HCT116 (cell line): ENCODE measurements at regions not wholly inside any gene's neighbourhood (a gene's known extent, or its start where the extent isn't known, plus 50 kb on each side); places are given as distances from the start of the nearest gene placed in this dataset.

Experiments
- ATAC-seq: fragments of 200-7000 bp; cut with Tn5 transposase; 2 replicates; pipeline ENCODE4 v1.9.1; 2020; ENCODE audit warnings: mild to moderate bottlenecking, moderate library complexity
- BruUV-seq: library from RNA; stranded (reverse); fragments of 400-500 nt; replicated peaks from 2 replicates; lab custom pipeline; 2021; lab: Mats Ljungman, UMichigan
- CTCF ChIA-PET: fragments of 300-600 bp; sonication (Branson Sonifier 250); formaldehyde crosslinking; loops from one replicate; lab custom pipeline; 2021; ENCODE audit warnings: antibody characterized with exemption; lab: Charles Lee
- POLR2A ChIA-PET: fragments of 300-600, 350-600 bp; sonication (Branson Sonifier 250); formaldehyde crosslinking; loops from one replicate; lab custom pipeline; 2021; ENCODE audit warnings: antibody characterized with exemption; lab: Charles Lee
- RAD21 ChIA-PET, 2 experiments: fragments of 300-600 bp; sonication (Branson Sonifier 250); formaldehyde crosslinking; loops; one replicate each; lab custom pipeline; 2023; ENCODE audit warnings: low total read pairs in 2 of 2; ENCODE audit not compliant: uncharacterized antibody in 2 of 2, unreplicated experiment in 2 of 2, low non-redundant PET in 1 of 2; lab: Charles Lee
- DNase-seq: peaks from one replicate; pipeline ENCODE4 v3.0.0-alpha.2; 2010; ENCODE audit warnings: low read depth, low spot score
- H2AFZ ChIP-seq: fragments of 200-600 bp; shearing (Covaris generic), sonication (generic); 2 replicates; pipeline ENCODE4 v1.6.1; 2017; ENCODE audit warnings: low read depth, mixed run types, mixed read lengths, antibody characterized with exemption, low read length; ENCODE audit not compliant: poor library complexity, severe bottlenecking
- H3K27ac ChIP-seq: 2 replicates; pipeline ENCODE4 v1.5.1; 2012; ENCODE audit warnings: low read depth, low read length
- H3K27me3 ChIP-seq: fragments of 200-600 bp; sonication (generic); 2 replicates; pipeline ENCODE4 v1.6.1; 2016; ENCODE audit warnings: mixed run types, low read length, mixed read lengths; ENCODE audit not compliant: insufficient read depth
- H3K36me3 ChIP-seq, 2 experiments: fragments of 200-500 bp in 1 of 2; fragments of 200-600 bp in 1 of 2; sonication (Bioruptor generic) in 1 of 2; sonication (generic) in 1 of 2; 2 replicates each; pipeline versions ENCODE4 v1.5.1 to v1.6.1; 2014 to 2016; ENCODE audit warnings: low read length in 2 of 2, inconsistent platforms in 1 of 2, mixed read lengths in 1 of 2, mixed run types in 1 of 2; ENCODE audit not compliant: insufficient read depth in 2 of 2, control insufficient read depth in 1 of 2
- H3K4me1 ChIP-seq, 2 experiments: fragments of 200-600 bp in 1 of 2; sonication (generic) in 1 of 2; 2 replicates each; pipeline versions ENCODE4 v1.5.1 to v1.6.1; 2012 to 2017; ENCODE audit warnings: low read length in 2 of 2, inconsistent platforms in 1 of 2, mild to moderate bottlenecking in 1 of 2, mixed read lengths in 1 of 2, mixed run types in 1 of 2, moderate library complexity in 1 of 2; ENCODE audit not compliant: insufficient read depth in 2 of 2, control insufficient read depth in 1 of 2
- H3K4me2 ChIP-seq: fragments of 200-600 bp; sonication (generic); 2 replicates; pipeline ENCODE4 v1.6.1; 2017; ENCODE audit warnings: mixed run types, low read length, mixed read lengths
- H3K4me3 ChIP-seq, 2 experiments: fragments of 200-600 bp in 1 of 2; sonication (generic) in 1 of 2; replicated peaks in 1 of 2; 2 replicates each; pipeline ENCODE4 v1.5.1; 2011 to 2016; ENCODE audit warnings: low read length in 2 of 2, control low read depth in 1 of 2, low read depth in 1 of 2, mild to moderate bottlenecking in 1 of 2, mixed read lengths in 1 of 2, mixed run types in 1 of 2
- H3K79me2 ChIP-seq: fragments of 200-600 bp; sonication (generic); 2 replicates; pipeline ENCODE4 v1.6.1; 2017; ENCODE audit warnings: mild to moderate bottlenecking, mixed run types, low read length, moderate library complexity, mixed read lengths; ENCODE audit not compliant: insufficient read depth
- H3K9ac ChIP-seq: fragments of 200-600 bp; sonication (generic); 2 replicates; pipeline ENCODE4 v1.6.1; 2016; ENCODE audit warnings: low read length, mixed read lengths
- H3K9me2 ChIP-seq: fragments of 200-600 bp; sonication (generic), shearing (Covaris generic); 2 replicates; pipeline ENCODE4 v1.6.1; 2017; ENCODE audit warnings: mixed run types, mild to moderate bottlenecking, moderate library complexity; ENCODE audit not compliant: insufficient read depth
- H3K9me3 ChIP-seq, 2 experiments: fragments of 200-500 bp in 1 of 2; fragments of 200-600 bp in 1 of 2; sonication (Bioruptor generic) in 1 of 2; sonication (generic) in 1 of 2; 2 replicates each; pipeline ENCODE4 v1.6.1; 2014 to 2017; ENCODE audit warnings: low read length in 2 of 2, mixed read lengths in 2 of 2, inconsistent platforms in 1 of 2, low read depth in 1 of 2, mild to moderate bottlenecking in 1 of 2, mixed run types in 1 of 2, moderate library complexity in 1 of 2; ENCODE audit not compliant: control insufficient read depth in 1 of 2, insufficient read depth in 1 of 2
- H4K20me1 ChIP-seq: fragments of 200-600 bp; sonication (generic), shearing (Covaris generic); 2 replicates; pipeline ENCODE4 v1.6.1; 2017; ENCODE audit warnings: mixed run types, mild to moderate bottlenecking, moderate library complexity; ENCODE audit not compliant: insufficient read depth
- ATF3 ChIP-seq: IDR thresholded peaks from 2 replicates; pipeline ENCODE4 v1.6.1; 2012
- CBX3 ChIP-seq: IDR thresholded peaks from 2 replicates; pipeline ENCODE4 v1.6.1; 2012; ENCODE audit warnings: low read depth
- CEBPB ChIP-seq: IDR thresholded peaks from 2 replicates; pipeline ENCODE4 v1.6.1; 2012; ENCODE audit warnings: low read depth
- CTCF ChIP-seq, 3 experiments: fragments of 200-600 bp in 1 of 3; sonication (generic) in 1 of 3; IDR thresholded peaks in 2 of 3; conservative IDR thresholded peaks in 1 of 3; 2 replicates each; pipeline ENCODE4 v1.5.1; 2012 to 2017; ENCODE audit warnings: low read depth in 2 of 3, low read length in 2 of 3, antibody characterized with exemption in 1 of 3, borderline replicate concordance in 1 of 3, control low read depth in 1 of 3, mild to moderate bottlenecking in 1 of 3, mixed read lengths in 1 of 3, mixed run types in 1 of 3, moderate library complexity in 1 of 3; ENCODE audit not compliant: insufficient read depth in 1 of 3
- EGR1 ChIP-seq: IDR thresholded peaks from 2 replicates; pipeline ENCODE4 v1.6.1; 2012; ENCODE audit warnings: low read depth
- ELF1 ChIP-seq: IDR thresholded peaks from 2 replicates; pipeline ENCODE4 v1.6.1; 2012; ENCODE audit warnings: low read depth, borderline replicate concordance
- EZH2phosphoT487 ChIP-seq: fragments of 200-600 bp; IDR thresholded peaks from 2 replicates; pipeline ENCODE4 v1.6.1; 2018; ENCODE audit warnings: antibody characterized with exemption, borderline replicate concordance
- JUND ChIP-seq: IDR thresholded peaks from 2 replicates; pipeline ENCODE4 v1.6.1; 2012
- MAX ChIP-seq: IDR thresholded peaks from 2 replicates; pipeline ENCODE4 v1.6.1; 2012
- POLR2A ChIP-seq: IDR thresholded peaks from 2 replicates; pipeline ENCODE4 v1.7.0; 2011; ENCODE audit warnings: borderline replicate concordance; ENCODE audit not compliant: insufficient read depth, insufficient read length; ENCODE audit errors: extremely low read depth
- POLR2AphosphoS5 ChIP-seq: IDR thresholded peaks from 2 replicates; pipeline ENCODE4 v1.6.1; 2011; ENCODE audit warnings: mild to moderate bottlenecking, low read depth, low read length, moderate library complexity
- RAD21 ChIP-seq: IDR thresholded peaks from 2 replicates; pipeline ENCODE4 v1.6.1; 2012; ENCODE audit warnings: low read depth, mild to moderate bottlenecking
- REST ChIP-seq: IDR thresholded peaks from 2 replicates; pipeline ENCODE4 v1.6.1; 2012; ENCODE audit warnings: low read depth
- SIN3A ChIP-seq: IDR thresholded peaks from 2 replicates; pipeline ENCODE4 v1.6.1; 2012; ENCODE audit warnings: low read depth
- SP1 ChIP-seq: IDR thresholded peaks from 2 replicates; pipeline ENCODE4 v1.6.1; 2012; ENCODE audit warnings: low read depth
- SRF ChIP-seq: IDR thresholded peaks from 2 replicates; pipeline ENCODE4 v1.6.1; 2012; ENCODE audit warnings: low read depth
- YY1 ChIP-seq: IDR thresholded peaks from 2 replicates; pipeline ENCODE4 v1.6.1; 2011; ENCODE audit warnings: low read length, low read depth, moderate library complexity, mild to moderate bottlenecking; ENCODE audit not compliant: insufficient replicate concordance; ENCODE audit errors: extremely low read depth
- ZBTB33 ChIP-seq: IDR thresholded peaks from 2 replicates; pipeline ENCODE4 v1.6.1; 2011; ENCODE audit warnings: mild to moderate bottlenecking, low read length, moderate library complexity; ENCODE audit not compliant: insufficient replicate concordance; ENCODE audit errors: extremely low read depth
- ZNF274 ChIP-seq: fragments of 200-500 bp; sonication (Bioruptor generic); IDR thresholded peaks from 2 replicates; pipeline ENCODE4 v1.6.1; 2014; ENCODE audit warnings: mild to moderate bottlenecking, low read depth, low read length, inconsistent platforms
- intact Hi-C: fragments of 100-400 bp; cut with micrococcal nuclease; formaldehyde crosslinking; loops from 2 replicates; pipeline ENCODE4 v1.10.0; 2022

GRCh38 chr4:61041527-61041926 lies 158.6 kb upstream of the ADGRL3 start (continued):
- TF ChIP-seq REST (no peak), POLR2AphosphoS5 (no peak), EGR1 (no peak), SP1 (no peak), CBX3 (no peak), SRF (no peak)
- TF ChIP-seq, all 23 proteins: peak for 0

- ChIA-PET RAD21 (no interaction called here), CTCF (no interaction called here), POLR2A (no interaction called here)
- H3K9me3 ChIP-seq: peaks cover 14 to 16% of the 10 kb centered on the region in 2 experiments; a peak in 2 of 4 replicates
- no peaks in the 10 kb centered on the region for H3K36me3 ChIP-seq
- no peaks in the 10 kb centered on the region for H3K4me1 ChIP-seq
- TF ChIP-seq EZH2phosphoT487 (no peak), ZBTB33 (no peak), RAD21 (no peak), POLR2A (no peak), ZNF274 (no peak), SP1 (no peak), JUND (no peak), CEBPB (no peak), YY1 (no peak), ATF3 (no peak), CBX3 (no peak), SRF (no peak), MAX (no peak), ELF1 (no peak), POLR2AphosphoS5 (no peak), CTCF (IDR thresholded peaks at IDR 0.05 in 2 of 3, conservative IDR thresholded peaks at IDR 0.05 in 1 of 3; ENCODE audit: borderline replicate concordance in 1 of 3, insufficient read depth in 1 of 3, low read depth in 2 of 3, low read length in 2 of 3) (no peak), SIN3A (no peak)
- no TSS peak for BruUV-seq
- ATAC-seq (no peak), DNase-seq (no peak)
- H4K20me1 ChIP-seq: no peaks in the 10 kb centered on the region
- H3K4me2 ChIP-seq: no peak overlapping the region
- H2AFZ ChIP-seq: no peak overlapping the region
- no peak overlapping the region for H3K4me3 ChIP-seq
- H3K27ac ChIP-seq: no peak overlapping the region
- no peak overlapping the region for H3K9ac ChIP-seq
- no peaks in the 10 kb centered on the region for H3K79me2 ChIP-seq
- no peaks in the 10 kb centered on the region for H3K27me3 ChIP-seq
- H3K9me2 ChIP-seq: no peaks in the 10 kb centered on the region
- intact Hi-C loops: no loop called here
Measured at GRCh38 chr4:61044837-61045236, 155.3 kb upstream of the ADGRL3 start.
